Stomach (tissue), 8 donors: ENCODE measurements at regions not wholly inside any gene's neighbourhood (a gene's known extent, or its start where the extent isn't known, plus 50 kb on each side); places are given as distances from the start of the nearest gene placed in this dataset.

Source experiments
- DNase-seq, 2 donors: peaks; one replicate each; pipeline versions ENCODE4 v3.0.0 to v3.0.0-alpha.2; 2013 to 2019
- H3K27ac ChIP-seq, 5 donors: fragments of 200-600 bp in 4 of 5; sonication (generic) in 4 of 5; one replicate each; pipeline ENCODE4 v1.5.1; 2013 to 2019; ENCODE audit warnings: mild to moderate bottlenecking in 1 of 5, moderate library complexity in 1 of 5
- H3K27me3 ChIP-seq, 3 donors: fragments of 200-600 bp; sonication (generic); one replicate each; pipeline ENCODE4 v1.5.1; 2017 to 2019; ENCODE audit warnings: mixed run types in 1 of 3
- H3K36me3 ChIP-seq, 4 donors: fragments of 200-600 bp; sonication (generic); 1 replicate in 3 of 4; 2 replicates in 1 of 4; pipeline ENCODE4 v1.5.1; 2016 to 2019
- H3K4me1 ChIP-seq, 4 donors: fragments of 200-600 bp; sonication (generic); one replicate each; pipeline ENCODE4 v1.5.1; 2016 to 2019
- H3K4me3 ChIP-seq, 4 donors: fragments of 200-600 bp; sonication (generic) in 3 of 4; one replicate each; pipeline ENCODE4 v1.5.1; 2016 to 2019; ENCODE audit warnings: mild to moderate bottlenecking in 1 of 4
- H3K9me3 ChIP-seq, 4 donors: fragments of 200-600 bp; sonication (generic); one replicate each; pipeline ENCODE4 v1.5.1; 2016 to 2019
- EP300 ChIP-seq: sonication (generic); formaldehyde crosslinking; IDR thresholded peaks from one replicate; pipeline ENCODE4 v1.6.1; 2017; ENCODE audit warnings: antibody characterized with exemption
- POLR2A ChIP-seq, 4 donors: fragments of 450-650 bp; IDR thresholded peaks; one replicate each; pipeline ENCODE4 v1.6.1; 2016; ENCODE audit warnings: antibody characterized with exemption in 4 of 4, control low read depth in 2 of 4, mild to moderate bottlenecking in 1 of 4, moderate library complexity in 1 of 4
- POLR2AphosphoS5 ChIP-seq, 3 donors: sonication (generic); formaldehyde crosslinking; IDR thresholded peaks; one replicate each; pipeline ENCODE4 v1.6.1; 2016; ENCODE audit warnings: antibody characterized with exemption in 3 of 3
- WGBS, 5 donors: extraction: QIAGEN DNeasy Blood & Tissue Kit in 3 of 5; methylation state at CpG; one replicate each; pipeline versions ENCODE4 v1.1.5 to v1.1.7; 2013 to 2018; 5-methylcytosine and 5-hydroxymethylcytosine counted together
- intact Hi-C: fragments of 100-400 bp; cut with DNase I; formaldehyde crosslinking; loops from one replicate; pipeline ENCODE4 v1.15.1; 2023; ENCODE audit warnings: low total_unique reads
- TF ChIP-seq, protein P1 (sequence below), 7 experiments: fragments of 450-650 bp in 4 of 7; fragments of 200-600 bp in 3 of 7; sonication (generic) in 3 of 7; IDR thresholded peaks; one replicate each; pipeline ENCODE4 v1.5.1; 2016 to 2019; ENCODE audit warnings: antibody characterized with exemption in 7 of 7, control low read depth in 2 of 7, mild to moderate bottlenecking in 1 of 7
- donor health status: healthy with polysubstance abuse.
- donor health status: Bipolar disorder and iron deficiency.
- donor health status: healthy.

DNA sequence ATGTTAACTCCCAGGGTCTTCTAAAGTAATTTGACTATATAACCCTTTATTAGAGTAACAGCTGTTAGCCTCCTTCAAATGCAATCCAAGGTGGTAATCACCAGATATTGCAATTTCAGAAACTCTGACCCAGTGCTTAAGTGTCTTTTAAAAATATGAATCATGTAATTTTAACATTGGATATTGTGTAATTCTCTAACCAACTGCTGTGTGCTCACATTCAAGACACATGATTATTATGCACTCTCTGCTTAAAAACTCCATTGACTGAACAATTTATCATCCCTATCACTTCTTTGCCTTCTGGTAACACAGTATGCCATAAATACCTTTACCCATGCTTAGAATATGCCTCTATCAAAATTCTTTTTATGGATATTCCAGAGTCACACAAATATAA lies 537.4 kb upstream of the RGS18 start:
- Histone ChIP-seq H3K9me3 (no peaks in the 10 kb centered on the region), H3K27me3 (no peaks in the 10 kb centered on the region), H3K4me3 (no peak overlapping the region), H3K27ac (no peak overlapping the region), H3K4me1 (no peaks in the 10 kb centered on the region), H3K36me3 (no peaks in the 10 kb centered on the region)
- TF ChIP-seq, protein P1, sequence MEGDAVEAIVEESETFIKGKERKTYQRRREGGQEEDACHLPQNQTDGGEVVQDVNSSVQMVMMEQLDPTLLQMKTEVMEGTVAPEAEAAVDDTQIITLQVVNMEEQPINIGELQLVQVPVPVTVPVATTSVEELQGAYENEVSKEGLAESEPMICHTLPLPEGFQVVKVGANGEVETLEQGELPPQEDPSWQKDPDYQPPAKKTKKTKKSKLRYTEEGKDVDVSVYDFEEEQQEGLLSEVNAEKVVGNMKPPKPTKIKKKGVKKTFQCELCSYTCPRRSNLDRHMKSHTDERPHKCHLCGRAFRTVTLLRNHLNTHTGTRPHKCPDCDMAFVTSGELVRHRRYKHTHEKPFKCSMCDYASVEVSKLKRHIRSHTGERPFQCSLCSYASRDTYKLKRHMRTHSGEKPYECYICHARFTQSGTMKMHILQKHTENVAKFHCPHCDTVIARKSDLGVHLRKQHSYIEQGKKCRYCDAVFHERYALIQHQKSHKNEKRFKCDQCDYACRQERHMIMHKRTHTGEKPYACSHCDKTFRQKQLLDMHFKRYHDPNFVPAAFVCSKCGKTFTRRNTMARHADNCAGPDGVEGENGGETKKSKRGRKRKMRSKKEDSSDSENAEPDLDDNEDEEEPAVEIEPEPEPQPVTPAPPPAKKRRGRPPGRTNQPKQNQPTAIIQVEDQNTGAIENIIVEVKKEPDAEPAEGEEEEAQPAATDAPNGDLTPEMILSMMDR (IDR thresholded peaks at IDR 0.05): no peak
- TF ChIP-seq POLR2AphosphoS5 (IDR thresholded peaks at IDR 0.05) (no peak), EP300 (no peak), POLR2A (IDR thresholded peaks at IDR 0.05) (no peak)
- DNase-seq: no peak
- intact Hi-C loops: no loop called here

DNA sequence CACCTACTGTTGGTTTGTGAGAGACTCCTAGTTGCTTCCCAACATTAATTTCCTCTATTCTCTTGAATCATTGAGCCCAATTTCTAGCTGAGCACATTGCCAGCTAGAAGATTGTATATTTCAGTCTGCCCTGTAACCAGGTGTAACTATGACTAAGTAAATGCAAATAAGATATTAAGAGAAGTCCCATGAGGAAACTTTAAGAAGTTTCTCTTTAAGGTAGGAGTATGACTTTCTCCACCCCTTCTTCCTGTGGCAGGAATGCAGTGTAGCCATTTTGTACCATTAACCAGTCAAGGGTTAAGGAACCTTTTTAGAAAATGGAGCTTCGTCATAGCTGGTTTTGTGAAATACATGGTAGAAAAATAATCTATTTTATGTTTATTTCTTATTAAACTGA lies 534.2 kb upstream of the RGS18 start:
- TF ChIP-seq, protein P1 (IDR thresholded peaks at IDR 0.05): no peak
- TF ChIP-seq EP300 (no peak), POLR2AphosphoS5 (IDR thresholded peaks at IDR 0.05) (no peak), POLR2A (IDR thresholded peaks at IDR 0.05) (no peak)
- H3K4me1 ChIP-seq: no peaks in the 10 kb centered on the region
- no peaks in the 10 kb centered on the region for H3K36me3 ChIP-seq
- 84 to 94% (median 88%) methylated on average over 1 of the region's 1 CpG for WGBS, 5 donors
- no peaks in the 10 kb centered on the region for H3K9me3 ChIP-seq
- intact Hi-C loops: no loop called here
- no peak overlapping the region for H3K4me3 ChIP-seq
- no peak for DNase-seq
- H3K27me3 ChIP-seq: no peaks in the 10 kb centered on the region
- H3K27ac ChIP-seq: no peak overlapping the region

DNA sequence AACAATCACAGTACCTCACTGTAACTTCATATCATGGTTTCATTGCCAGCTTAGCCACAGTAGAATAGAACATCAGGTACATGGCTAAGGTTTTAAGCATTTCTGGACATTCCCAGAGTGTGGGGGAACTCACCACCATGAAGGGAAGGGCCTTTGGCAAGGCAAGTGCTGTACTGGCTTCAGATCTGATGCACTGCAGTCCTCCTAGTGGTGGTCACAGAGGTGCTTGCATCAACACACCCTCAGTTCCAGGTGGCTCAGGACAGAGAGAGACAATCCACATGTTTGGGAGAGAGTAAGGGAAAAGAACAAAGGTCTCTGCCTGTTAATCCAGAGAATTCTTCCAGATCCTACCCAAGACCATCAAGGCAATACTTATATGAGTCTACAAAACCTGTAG lies 528.4 kb upstream of the RGS18 start:
- no peak for TF ChIP-seq POLR2A (IDR thresholded peaks at IDR 0.05)
- no peak for TF ChIP-seq EP300
- intact Hi-C loops: no loop called here
- H3K4me3 ChIP-seq: no peak overlapping the region
- no peaks in the 10 kb centered on the region for H3K36me3 ChIP-seq
- peaks cover 0 to 5% (median 0%) of the 10 kb centered on the region in 4 donors for H3K9me3 ChIP-seq
- H3K27ac ChIP-seq: no peak overlapping the region
- no peak for DNase-seq
- H3K27me3 ChIP-seq: no peaks in the 10 kb centered on the region
- no peaks in the 10 kb centered on the region for H3K4me1 ChIP-seq

DNA sequence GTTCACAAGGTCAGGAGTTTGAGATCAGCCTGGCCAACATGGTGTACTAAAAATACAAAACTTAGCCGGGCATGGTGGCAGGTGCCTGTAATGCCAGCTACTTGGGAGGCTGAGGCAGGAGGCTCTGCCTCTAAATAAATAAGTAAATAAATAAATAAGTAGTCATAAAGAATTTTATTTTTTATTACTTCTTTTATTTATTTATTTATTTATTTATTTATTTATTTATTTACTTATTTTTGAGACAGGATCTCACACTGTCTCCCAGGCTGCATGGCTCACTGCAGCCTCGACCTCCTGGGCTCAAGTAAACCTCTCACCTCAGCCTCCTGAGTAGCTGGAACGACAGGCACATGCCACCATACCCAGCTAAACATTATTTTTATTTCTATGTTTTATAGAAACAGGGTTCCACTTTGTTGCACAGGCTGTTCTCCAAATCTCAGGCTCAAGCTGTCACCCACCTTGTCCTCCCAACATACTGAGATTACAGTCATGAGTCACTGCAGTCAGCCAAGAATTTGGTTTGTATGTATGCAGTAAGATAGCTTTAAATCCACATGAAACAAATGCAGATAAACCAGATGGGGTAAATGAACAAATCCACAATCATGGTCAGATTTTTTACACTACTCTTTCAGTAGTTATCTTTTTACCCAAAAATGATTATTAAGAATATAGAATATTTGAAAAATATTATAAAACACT lies 523.3 kb upstream of the RGS18 start:
- DNase-seq: no peak
- Histone ChIP-seq H3K4me3 (no peak overlapping the region), H3K9me3 (peaks cover 0 to 5% (median 0%) of the 10 kb centered on the region in 4 donors), H3K27me3 (no peaks in the 10 kb centered on the region), H3K27ac (no peak overlapping the region), H3K36me3 (no peaks in the 10 kb centered on the region), H3K4me1 (no peaks in the 10 kb centered on the region)
- WGBS, 5 donors: 80 to 89% (median 84%) methylated on average over 3 of the region's 3 CpGs
- TF ChIP-seq POLR2AphosphoS5 (IDR thresholded peaks at IDR 0.05) (no peak), EP300 (no peak), POLR2A (IDR thresholded peaks at IDR 0.05) (no peak)
- TF ChIP-seq, protein P1 (IDR thresholded peaks at IDR 0.05): no peak
- intact Hi-C loops: no loop called here

DNA sequence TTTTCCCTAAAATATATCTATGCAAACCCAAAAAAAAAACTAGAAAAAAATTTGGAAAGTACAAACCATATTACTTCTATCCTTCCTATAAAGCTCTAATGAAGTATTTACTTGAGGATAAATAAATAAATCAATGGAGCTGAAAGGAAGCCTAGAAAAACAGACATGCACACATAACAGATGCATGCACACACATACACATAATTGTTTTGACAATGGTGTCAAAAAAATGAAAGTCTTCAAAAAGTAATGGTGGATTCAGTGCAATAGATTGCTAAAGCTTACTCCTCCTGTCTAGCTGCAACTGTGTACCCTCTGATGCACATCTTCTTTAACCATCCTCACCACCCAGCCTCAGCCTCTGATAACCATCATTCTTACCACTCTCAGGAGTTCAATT lies 521.9 kb upstream of the RGS18 start:
- TF ChIP-seq, protein P1 (IDR thresholded peaks at IDR 0.05): no peak
- TF ChIP-seq POLR2AphosphoS5 (IDR thresholded peaks at IDR 0.05): no peak
- no peak for TF ChIP-seq POLR2A (IDR thresholded peaks at IDR 0.05)
- no peak for TF ChIP-seq EP300
- intact Hi-C loops: no loop called here

More for the DNA sequence above, 521.9 kb upstream of the RGS18 start:
- Histone ChIP-seq H3K27me3 (no peaks in the 10 kb centered on the region), H3K4me1 (no peaks in the 10 kb centered on the region), H3K36me3 (no peaks in the 10 kb centered on the region), H3K4me3 (no peak overlapping the region), H3K27ac (no peak overlapping the region), H3K9me3 (no peaks in the 10 kb centered on the region)
- DNase-seq: no peak
